ENCODE measurements at regions not wholly inside any gene's neighbourhood (a gene's known extent, or its start where the extent isn't known, plus 50 kb on each side); places are given as distances from the start of the nearest gene placed in this dataset.

DNA sequence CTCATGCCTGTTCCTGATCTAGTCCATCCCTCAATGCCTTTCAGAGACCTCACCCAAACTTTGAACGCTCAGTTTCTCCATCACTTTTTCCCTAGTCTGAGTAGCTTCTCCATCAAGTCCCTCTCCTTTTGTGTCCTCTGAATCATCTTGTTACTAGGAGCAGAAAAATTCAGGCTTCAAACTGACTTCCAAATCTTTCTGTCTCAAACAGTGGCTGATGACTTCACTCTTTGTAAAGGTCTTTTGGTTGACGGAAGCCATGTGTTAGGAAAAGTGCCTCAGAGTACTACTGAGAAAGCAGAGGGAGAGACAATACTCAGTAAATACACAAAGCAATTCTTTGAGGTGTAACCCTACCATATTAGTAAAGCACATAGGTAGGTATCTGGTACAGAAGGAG, 65.7 kb upstream of the CAMK2D start:
- TF ChIP-seq, protein P1, sequence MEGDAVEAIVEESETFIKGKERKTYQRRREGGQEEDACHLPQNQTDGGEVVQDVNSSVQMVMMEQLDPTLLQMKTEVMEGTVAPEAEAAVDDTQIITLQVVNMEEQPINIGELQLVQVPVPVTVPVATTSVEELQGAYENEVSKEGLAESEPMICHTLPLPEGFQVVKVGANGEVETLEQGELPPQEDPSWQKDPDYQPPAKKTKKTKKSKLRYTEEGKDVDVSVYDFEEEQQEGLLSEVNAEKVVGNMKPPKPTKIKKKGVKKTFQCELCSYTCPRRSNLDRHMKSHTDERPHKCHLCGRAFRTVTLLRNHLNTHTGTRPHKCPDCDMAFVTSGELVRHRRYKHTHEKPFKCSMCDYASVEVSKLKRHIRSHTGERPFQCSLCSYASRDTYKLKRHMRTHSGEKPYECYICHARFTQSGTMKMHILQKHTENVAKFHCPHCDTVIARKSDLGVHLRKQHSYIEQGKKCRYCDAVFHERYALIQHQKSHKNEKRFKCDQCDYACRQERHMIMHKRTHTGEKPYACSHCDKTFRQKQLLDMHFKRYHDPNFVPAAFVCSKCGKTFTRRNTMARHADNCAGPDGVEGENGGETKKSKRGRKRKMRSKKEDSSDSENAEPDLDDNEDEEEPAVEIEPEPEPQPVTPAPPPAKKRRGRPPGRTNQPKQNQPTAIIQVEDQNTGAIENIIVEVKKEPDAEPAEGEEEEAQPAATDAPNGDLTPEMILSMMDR (conservative IDR thresholded peaks at IDR 0.05; ENCODE audit: control insufficient read depth, insufficient read depth, low read depth, low read length): no peak
- H3K4me3 ChIP-seq (ENCODE audit: control insufficient read depth, low read depth, low read length): no peak overlapping the region
- DNase-seq (ENCODE audit: low read depth): peak; percentile 72

DNA sequence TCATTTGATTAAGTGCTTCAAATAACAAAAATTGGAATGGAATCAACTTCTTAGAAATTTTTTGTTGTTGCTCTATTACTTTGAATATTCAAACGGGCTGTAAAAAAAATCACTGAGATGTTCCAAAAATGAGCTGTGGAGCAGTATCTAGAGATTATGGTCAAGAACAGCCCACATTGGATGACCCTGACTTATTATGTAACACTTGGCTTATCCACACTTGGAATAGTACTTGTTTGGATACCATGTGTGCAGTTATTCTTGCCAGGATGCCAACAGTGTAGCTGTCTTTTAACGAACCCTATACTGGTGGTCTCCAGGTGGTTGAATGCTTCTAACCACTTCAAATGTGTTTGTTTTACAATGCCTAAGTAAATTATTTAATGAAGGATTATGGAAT, 64.9 kb upstream of the CAMK2D start:
- no peak overlapping the region for H3K4me3 ChIP-seq (ENCODE audit: control insufficient read depth, low read depth, low read length)
- TF ChIP-seq, protein P1 (conservative IDR thresholded peaks at IDR 0.05; ENCODE audit: control insufficient read depth, insufficient read depth, low read depth, low read length): no peak
- peak; percentile 33 for DNase-seq (ENCODE audit: low read depth)

DNA sequence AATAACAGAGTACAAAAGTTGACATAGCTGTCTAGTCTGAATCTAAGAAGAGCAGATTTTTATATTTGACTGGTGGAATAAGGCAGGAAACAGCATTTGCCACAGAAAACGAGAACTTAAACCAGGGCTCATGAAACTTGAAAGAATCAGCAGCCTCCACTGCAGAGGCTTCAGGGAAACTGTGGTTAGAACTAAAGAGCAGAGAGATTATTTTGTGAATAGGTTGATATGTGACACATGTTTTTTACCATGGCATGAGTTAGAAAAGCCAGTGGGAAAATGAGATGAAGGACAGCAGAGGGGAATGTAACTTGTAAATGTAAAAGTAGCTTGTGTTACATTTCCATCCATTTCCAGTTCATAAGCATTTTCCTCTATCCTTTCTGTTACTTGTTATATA, 63.7 kb upstream of the CAMK2D start:
- TF ChIP-seq, protein P1 (conservative IDR thresholded peaks at IDR 0.05; ENCODE audit: control insufficient read depth, insufficient read depth, low read depth, low read length): no peak
- H3K4me3 ChIP-seq (ENCODE audit: control insufficient read depth, low read depth, low read length): no peak overlapping the region
- DNase-seq (ENCODE audit: low read depth): no peak

DNA sequence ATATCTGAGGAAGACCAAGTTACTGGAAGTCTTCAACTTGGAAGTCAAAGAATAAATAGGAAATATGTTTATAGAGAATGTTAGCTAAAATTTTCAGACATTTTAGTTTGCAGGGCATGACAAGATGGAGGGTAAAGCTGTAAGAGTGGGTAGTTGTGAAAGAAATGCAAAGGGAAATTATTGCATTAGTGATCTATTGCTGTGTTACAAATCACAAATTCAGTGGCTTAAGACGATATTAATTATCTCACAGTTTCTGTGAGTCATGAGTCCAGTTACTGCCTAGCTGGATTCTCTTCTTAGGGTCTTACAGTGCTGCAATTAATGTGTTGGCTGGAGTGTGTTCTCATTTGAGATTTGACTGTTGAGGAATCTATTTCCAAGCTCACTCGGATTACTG, 62.9 kb upstream of the CAMK2D start:
- TF ChIP-seq, protein P1 (conservative IDR thresholded peaks at IDR 0.05; ENCODE audit: control insufficient read depth, insufficient read depth, low read depth, low read length): no peak
- no peak overlapping the region for H3K4me3 ChIP-seq (ENCODE audit: control insufficient read depth, low read depth, low read length)
- DNase-seq (ENCODE audit: low read depth): no peak

DNA sequence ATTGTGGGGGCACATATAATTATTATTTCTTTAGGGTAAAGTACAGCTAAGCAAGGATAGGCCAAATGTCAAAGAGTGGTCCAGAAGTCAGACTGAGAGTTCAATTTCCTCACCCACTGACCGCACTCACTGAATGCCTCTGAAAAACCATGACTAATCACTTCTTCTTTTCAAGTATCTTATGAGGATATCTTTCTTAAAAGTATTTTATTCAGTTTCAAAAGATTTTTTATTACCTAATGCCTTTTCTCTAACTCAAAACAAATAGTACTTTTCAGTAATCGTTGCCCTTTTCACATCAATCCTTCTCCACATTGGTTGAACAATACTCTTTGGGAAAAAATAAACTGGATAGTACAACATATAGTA, 61.7 kb upstream of the CAMK2D start:
- DNase-seq (ENCODE audit: low read depth): peak; percentile 52
- TF ChIP-seq, protein P1 (conservative IDR thresholded peaks at IDR 0.05; ENCODE audit: control insufficient read depth, insufficient read depth, low read depth, low read length): no peak

DNA sequence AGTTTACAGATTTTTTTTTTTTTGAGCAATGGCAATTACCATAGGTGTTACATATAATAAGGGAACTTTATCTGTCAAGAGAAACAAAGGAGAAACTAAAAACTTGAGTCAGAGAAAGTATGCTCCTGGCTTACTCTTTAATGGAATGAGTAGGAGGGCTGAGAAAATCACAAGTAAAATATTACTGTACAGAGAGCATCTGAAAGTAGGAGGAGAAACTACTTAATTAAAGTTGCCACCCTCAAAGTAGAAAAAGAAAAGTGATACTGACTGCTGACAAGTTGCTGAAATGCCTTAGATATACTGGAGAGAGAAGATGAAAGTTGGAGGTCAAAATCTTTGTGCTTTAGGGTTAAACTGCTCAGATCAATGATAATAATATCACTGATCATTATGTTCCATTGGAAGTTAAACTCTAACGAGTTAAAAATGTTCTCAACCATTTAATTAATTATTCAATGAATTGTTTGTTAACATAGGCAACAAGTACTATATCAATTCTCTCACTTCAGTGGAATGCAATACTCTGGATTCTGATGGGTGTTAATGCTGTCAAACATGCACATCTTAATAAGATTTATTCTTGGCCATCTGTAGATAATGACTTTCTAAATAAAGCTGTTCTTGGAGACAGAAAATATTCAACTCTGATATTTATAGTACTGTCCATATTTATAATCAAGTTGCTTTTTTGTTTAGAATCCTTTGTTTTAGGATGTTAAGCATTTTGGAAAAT, 61.2 kb upstream of the CAMK2D start:
- DNase-seq (ENCODE audit: low read depth): no peak
- no peak overlapping the region for H3K4me3 ChIP-seq (ENCODE audit: control insufficient read depth, low read depth, low read length)
- TF ChIP-seq, protein P1 (conservative IDR thresholded peaks at IDR 0.05; ENCODE audit: control insufficient read depth, insufficient read depth, low read depth, low read length): no peak

More for the DNA sequence above, 61.7 kb upstream of the CAMK2D start:
- H3K4me3 ChIP-seq (ENCODE audit: control insufficient read depth, low read depth, low read length): no peak overlapping the region
